ENCODE measurements at regions not wholly inside any gene's neighbourhood (a gene's known extent, or its start where the extent isn't known, plus 50 kb on each side); places are given as distances from the start of the nearest gene placed in this dataset.

GRCh38 chr2:234682492-234683228 lies 185.8 kb upstream of the ARL4C start:
- POLR2A ChIA-PET, result no interaction called here
- no peak for DNase-seq (ENCODE audit: low read depth, low spot score)
- CTCF ChIA-PET, result interaction anchor here (0.9 to 1.5 kb wide), 2 partner anchors 10 to 453 kb away, joined by 3 to 5 read pairs; no protein-coding TSS in a partner anchor
- TF ChIP-seq CTCF (IDR thresholded peaks at IDR 0.05; ENCODE audit: insufficient read depth, low read length, missing control alignments), result no peak
- no peak overlapping the region for H3K4me3 ChIP-seq (ENCODE audit: low read depth, low read length)

DNA sequence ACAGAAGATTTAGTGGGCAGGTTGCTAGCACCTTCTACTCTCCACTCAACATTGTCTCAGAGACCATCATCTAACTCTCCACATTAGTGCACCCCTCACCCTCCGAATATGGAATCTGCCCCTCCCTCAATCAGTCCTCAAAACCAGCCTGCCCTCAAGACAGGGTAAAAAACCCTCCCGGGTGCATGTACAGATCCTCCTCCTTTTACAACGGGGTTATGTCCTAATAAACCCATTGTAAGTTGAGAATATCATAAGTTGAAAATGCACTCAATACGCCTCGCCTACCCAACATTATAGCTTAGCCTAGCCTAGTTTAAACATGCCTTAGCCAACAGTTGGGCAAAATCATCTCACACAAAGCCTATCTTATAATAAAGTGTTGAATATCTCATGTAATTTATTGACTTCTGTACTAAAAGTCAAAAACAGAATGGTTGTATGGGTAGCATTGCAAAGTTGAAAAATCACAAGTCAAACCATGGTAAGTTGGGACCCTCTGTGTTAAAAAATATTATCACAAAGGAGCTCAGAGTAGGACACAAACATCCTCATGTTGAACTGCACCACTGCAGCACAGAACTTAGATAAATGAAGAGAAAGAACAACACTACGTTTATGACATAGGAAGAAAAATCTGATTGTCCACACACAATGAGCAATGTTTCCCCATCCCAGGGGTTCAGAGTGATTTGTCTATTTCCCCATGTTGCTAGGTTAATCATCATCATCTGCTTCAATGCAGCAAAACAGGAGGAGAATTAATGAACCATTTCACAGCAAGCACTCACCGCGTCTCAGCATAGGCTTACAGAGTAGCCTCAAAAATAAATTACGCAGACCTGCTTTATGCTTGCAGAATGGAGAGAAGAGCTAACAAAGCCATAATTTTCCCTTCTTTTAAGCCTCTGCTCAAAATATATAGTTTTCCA lies 184.1 kb upstream of the ARL4C start:
- CTCF ChIA-PET, result interaction anchor here (0.9 to 1.5 kb wide), 3 partner anchors 8 to 11 kb away, joined by 3 to 5 read pairs (median 4); no protein-coding TSS in a partner anchor
- no peak overlapping the region for H3K4me3 ChIP-seq (ENCODE audit: low read depth, low read length)
- POLR2A ChIA-PET, result interaction anchor here (0.7 kb wide), 1 partner anchor 23 kb away, joined by 3 read pairs; no protein-coding TSS in a partner anchor
- no peak for DNase-seq (ENCODE audit: low read depth, low spot score)
- TF ChIP-seq CTCF (IDR thresholded peaks at IDR 0.05; ENCODE audit: insufficient read depth, low read length, missing control alignments), result no peak

DNA sequence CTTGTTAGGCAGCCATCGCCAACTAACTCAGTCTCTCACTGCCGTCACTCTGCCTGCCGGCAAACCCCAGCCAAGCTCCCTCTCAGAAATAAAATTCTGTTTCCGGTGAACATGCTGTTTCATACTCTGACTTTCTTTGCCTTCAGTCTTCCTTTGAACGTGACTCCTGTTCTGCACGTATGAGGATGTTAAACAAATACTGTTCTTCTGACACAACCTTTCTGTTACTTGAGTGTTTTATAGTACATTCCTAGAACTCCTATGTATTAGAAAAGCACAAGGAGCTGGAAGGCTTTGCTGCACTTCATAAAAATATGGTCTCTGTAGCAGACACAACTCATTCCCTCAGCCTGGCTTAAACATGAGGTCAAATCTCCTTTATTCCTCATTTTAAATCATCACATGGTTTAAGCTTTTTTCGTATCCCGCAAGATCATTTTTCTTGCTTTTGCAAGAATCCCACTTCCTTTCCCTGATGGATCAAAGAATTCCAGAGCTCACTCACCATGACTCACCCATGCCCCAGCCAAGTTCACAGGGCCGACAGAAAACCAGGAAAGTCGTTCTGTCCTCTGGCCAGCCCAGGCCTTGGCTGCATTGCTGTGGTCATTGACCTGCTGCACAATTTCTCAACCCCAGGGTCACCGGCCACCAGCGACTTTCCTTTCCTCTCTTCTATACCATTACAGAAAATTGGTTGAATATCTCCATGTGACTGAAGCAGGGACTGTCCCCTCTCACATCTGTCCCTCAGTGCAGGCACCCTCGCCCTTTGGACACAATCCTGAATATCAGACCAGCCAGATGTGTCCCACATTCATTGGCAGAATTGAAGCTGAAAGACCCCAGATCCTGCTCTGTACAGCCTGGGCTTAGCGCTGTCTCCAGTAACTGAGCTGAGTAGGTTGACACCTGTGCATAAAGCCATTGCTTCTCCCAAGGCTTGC lies 183.1 kb upstream of the ARL4C start:
- DNase-seq (ENCODE audit: low read depth, low spot score), result peak; percentile 94
- no peak overlapping the region for H3K4me3 ChIP-seq (ENCODE audit: low read depth, low read length)
- ChIA-PET CTCF (interaction anchor here (1.1 to 1.4 kb wide), 2 partner anchors 10 to 11 kb away, joined by 4 read pairs; no protein-coding TSS in a partner anchor), POLR2A (interaction anchor here (0.7 to 1.4 kb wide), 6 partner anchors 15 to 301 kb away, joined by 3 to 9 read pairs (median 4); no protein-coding TSS in a partner anchor)
- TF ChIP-seq CTCF (IDR thresholded peaks at IDR 0.05; ENCODE audit: insufficient read depth, low read length, missing control alignments), result no peak

DNA sequence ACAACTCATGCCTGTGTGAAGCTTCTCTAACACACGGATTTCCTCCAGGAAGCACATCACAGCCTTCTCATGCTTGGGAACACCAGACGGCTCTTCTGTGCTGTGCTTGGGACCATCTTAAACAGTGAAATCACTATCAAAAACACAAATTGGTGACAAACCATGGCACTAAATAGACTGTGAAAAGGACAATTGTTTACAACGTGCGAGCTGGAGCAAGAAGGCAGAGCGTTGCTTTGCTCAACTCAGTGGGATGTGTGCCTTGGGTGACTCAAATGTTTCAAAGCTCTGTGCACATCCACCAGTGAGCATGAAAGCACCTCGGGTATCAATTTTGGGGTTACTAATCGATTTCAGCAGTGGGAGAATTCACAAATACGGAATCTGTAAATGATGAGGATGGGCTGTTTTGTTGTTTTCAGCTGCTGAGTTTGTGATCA lies 182.4 kb upstream of the ARL4C start:
- no peak overlapping the region for H3K4me3 ChIP-seq (ENCODE audit: low read depth, low read length)
- DNase-seq (ENCODE audit: low read depth, low spot score), result no peak
- no peak for TF ChIP-seq CTCF (IDR thresholded peaks at IDR 0.05; ENCODE audit: insufficient read depth, low read length, missing control alignments)
- ChIA-PET POLR2A (interaction anchor here (1.2 to 1.4 kb wide), 4 partner anchors 15 to 302 kb away, joined by 3 to 9 read pairs (median 6); no protein-coding TSS in a partner anchor), CTCF (interaction anchor here (1.4 kb wide), 1 partner anchor 10 kb away, joined by 4 read pairs; no protein-coding TSS in a partner anchor)

DNA sequence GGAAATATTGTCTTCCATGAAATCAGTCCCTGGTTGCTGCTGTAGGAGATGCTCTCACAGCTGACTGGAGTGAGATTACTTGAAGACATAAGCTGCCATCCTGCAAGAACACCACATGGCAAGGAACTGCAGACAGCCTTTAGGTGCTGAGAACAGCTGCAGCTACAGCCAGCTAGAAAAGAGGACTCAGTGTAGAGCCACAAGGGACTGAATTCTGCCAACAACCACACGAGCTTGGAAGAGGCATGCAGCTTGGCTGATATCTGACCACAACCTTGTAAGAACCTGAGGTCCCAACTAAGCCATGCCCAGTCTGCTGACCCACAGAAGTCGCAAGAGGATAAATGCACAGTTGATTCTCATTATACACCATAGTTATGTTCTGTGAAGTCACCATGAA lies 181.8 kb upstream of the ARL4C start:
- no peak overlapping the region for H3K4me3 ChIP-seq (ENCODE audit: low read depth, low read length)
- no peak for TF ChIP-seq CTCF (IDR thresholded peaks at IDR 0.05; ENCODE audit: insufficient read depth, low read length, missing control alignments)
- DNase-seq (ENCODE audit: low read depth, low spot score), result peak; percentile 73
- ChIA-PET CTCF (interaction anchor here (1.4 kb wide), 1 partner anchor 9 kb away, joined by 4 read pairs; no protein-coding TSS in a partner anchor), POLR2A (no interaction called here)
